Ovary (tissue), 7 donors: ENCODE measurements at regions not wholly inside any gene's neighbourhood (a gene's known extent, or its start where the extent isn't known, plus 50 kb on each side); places are given as distances from the start of the nearest gene placed in this dataset.

Experiments
- DNase-seq, 5 donors: peaks; one replicate each; pipeline ENCODE4 v3.0.0-alpha.2; 2019 to 2020
- H3K27ac ChIP-seq, 2 donors: fragments of 200-600 bp; one replicate each; pipeline versions ENCODE4 v1.5.1 to v1.8.0; 2019 to 2022
- H3K27me3 ChIP-seq: fragments of 200-600 bp; one replicate; pipeline ENCODE4 v1.8.0; 2022
- H3K36me3 ChIP-seq: fragments of 200-600 bp; sonication (generic); one replicate; pipeline ENCODE4 v1.5.1; 2019
- H3K4me1 ChIP-seq: one replicate; pipeline ENCODE4 v1.8.1; 2013; ENCODE audit warnings: mild to moderate bottlenecking, moderate library complexity; ENCODE audit not compliant: insufficient read depth
- H3K4me3 ChIP-seq: fragments of 200-600 bp; sonication (generic); one replicate; pipeline ENCODE4 v1.5.1; 2017
- H3K9me3 ChIP-seq, 2 donors: fragments of 200-600 bp in 1 of 2; sonication (generic) in 1 of 2; one replicate each; pipeline versions ENCODE4 v1.5.1 to v1.8.1; 2013 to 2019; ENCODE audit warnings: mild to moderate bottlenecking in 1 of 2, moderate library complexity in 1 of 2
- EP300 ChIP-seq: sonication (generic); formaldehyde crosslinking; IDR thresholded peaks from one replicate; pipeline ENCODE4 v1.6.1; 2017; ENCODE audit warnings: antibody characterized with exemption
- POLR2A ChIP-seq: fragments of 450-650 bp; IDR thresholded peaks from one replicate; pipeline ENCODE4 v1.6.1; 2017; ENCODE audit warnings: antibody characterized with exemption, mild to moderate bottlenecking, moderate library complexity
- WGBS, 3 donors: extraction: QIAGEN DNeasy Blood & Tissue Kit in 1 of 3; methylation state at CpG; one replicate each; pipeline versions ENCODE4 v1.1.5 to v1.1.7; 2013 to 2017; 5-methylcytosine and 5-hydroxymethylcytosine counted together
- intact Hi-C, 4 donors: fragments of 100-400 bp; cut with DNase I; formaldehyde crosslinking; loops; one replicate each; pipeline versions ENCODE4 v1.11.0 to v1.15.1; 2022 to 2023
- TF ChIP-seq, protein P1 (sequence below), 3 donors: fragments of 450-650 bp in 2 of 3; fragments of 200-600 bp in 1 of 3; IDR thresholded peaks; one replicate each; pipeline versions ENCODE4 v1.5.1 to v1.8.0; 2016 to 2022; ENCODE audit warnings: antibody characterized with exemption in 3 of 3, mild to moderate bottlenecking in 1 of 3
- donor health status: DM: no; HTN: no; CAD: no; lungs with moderate emphysema.
- donor health status: DM: no; HTN: no; CAD: no.
- donor health status: Bipolar disorder and iron deficiency.
- donor health status: DM: no; HTN: no; CAD: no.
- donor health status: DM: yes; HTN: yes; CAD: no.

GRCh38 chr3:110744723-110745122, 326.9 kb upstream of the NECTIN3 start:
- Histone ChIP-seq H3K4me1 (no peaks in the 10 kb centered on the region), H3K4me3 (no peak overlapping the region), H3K27ac (no peak overlapping the region), H3K9me3 (no peaks in the 10 kb centered on the region), H3K27me3 (no peaks in the 10 kb centered on the region), H3K36me3 (no peaks in the 10 kb centered on the region)
- DNase-seq, result no peak
- 52 to 65% (median 60%) methylated on average over 2 of the region's 2 CpGs for WGBS, 3 donors
- TF ChIP-seq EP300 (no peak), POLR2A (no peak)
- TF ChIP-seq, protein P1, sequence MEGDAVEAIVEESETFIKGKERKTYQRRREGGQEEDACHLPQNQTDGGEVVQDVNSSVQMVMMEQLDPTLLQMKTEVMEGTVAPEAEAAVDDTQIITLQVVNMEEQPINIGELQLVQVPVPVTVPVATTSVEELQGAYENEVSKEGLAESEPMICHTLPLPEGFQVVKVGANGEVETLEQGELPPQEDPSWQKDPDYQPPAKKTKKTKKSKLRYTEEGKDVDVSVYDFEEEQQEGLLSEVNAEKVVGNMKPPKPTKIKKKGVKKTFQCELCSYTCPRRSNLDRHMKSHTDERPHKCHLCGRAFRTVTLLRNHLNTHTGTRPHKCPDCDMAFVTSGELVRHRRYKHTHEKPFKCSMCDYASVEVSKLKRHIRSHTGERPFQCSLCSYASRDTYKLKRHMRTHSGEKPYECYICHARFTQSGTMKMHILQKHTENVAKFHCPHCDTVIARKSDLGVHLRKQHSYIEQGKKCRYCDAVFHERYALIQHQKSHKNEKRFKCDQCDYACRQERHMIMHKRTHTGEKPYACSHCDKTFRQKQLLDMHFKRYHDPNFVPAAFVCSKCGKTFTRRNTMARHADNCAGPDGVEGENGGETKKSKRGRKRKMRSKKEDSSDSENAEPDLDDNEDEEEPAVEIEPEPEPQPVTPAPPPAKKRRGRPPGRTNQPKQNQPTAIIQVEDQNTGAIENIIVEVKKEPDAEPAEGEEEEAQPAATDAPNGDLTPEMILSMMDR (IDR thresholded peaks at IDR 0.05), result no peak
- intact Hi-C loops, result no loop called here

DNA sequence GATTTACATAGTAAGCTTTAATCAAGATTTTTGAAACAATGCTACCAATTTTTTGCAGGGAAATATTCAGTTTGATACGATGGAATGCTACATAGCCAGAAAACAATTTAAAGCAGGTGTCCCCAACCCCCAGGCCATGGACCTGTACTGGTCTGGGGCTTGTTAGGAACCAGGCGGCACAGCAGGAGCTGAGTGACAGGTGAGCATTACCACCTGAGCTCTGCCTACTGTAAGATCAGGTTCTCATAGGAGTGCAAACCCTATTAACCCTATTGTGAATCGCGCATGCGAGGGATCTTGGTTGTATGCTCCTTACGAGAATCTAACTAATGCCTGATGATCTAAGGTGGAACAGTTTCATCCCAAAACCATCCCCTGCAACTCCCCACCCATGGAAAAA, 322.6 kb upstream of the NECTIN3 start:
- Histone ChIP-seq H3K9me3 (no peaks in the 10 kb centered on the region), H3K27ac (no peak overlapping the region), H3K27me3 (no peaks in the 10 kb centered on the region), H3K4me3 (no peak overlapping the region), H3K4me1 (no peaks in the 10 kb centered on the region), H3K36me3 (no peaks in the 10 kb centered on the region)
- intact Hi-C loops, result no loop called here
- no peak for DNase-seq
- no peak for TF ChIP-seq POLR2A
- TF ChIP-seq, protein P1 (IDR thresholded peaks at IDR 0.05), result no peak
- no peak for TF ChIP-seq EP300
- WGBS, 3 donors, result 93 to 95% (median 93%) methylated on average over 6 of the region's 6 CpGs

GRCh38 chr3:110750201-110750600, 321.4 kb upstream of the NECTIN3 start:
- TF ChIP-seq EP300, result no peak
- TF ChIP-seq POLR2A, result no peak
- TF ChIP-seq, protein P1 (IDR thresholded peaks at IDR 0.05), result no peak
- H3K9me3 ChIP-seq, result no peaks in the 10 kb centered on the region
- intact Hi-C loops, result no loop called here

GRCh38 chr3:110752307-110752706, 319.3 kb upstream of the NECTIN3 start:
- intact Hi-C loops, result no loop called here
- H3K4me1 ChIP-seq, result no peaks in the 10 kb centered on the region
- no peak for TF ChIP-seq POLR2A
- TF ChIP-seq EP300, result no peak
- TF ChIP-seq, protein P1 (IDR thresholded peaks at IDR 0.05), result no peak

More at GRCh38 chr3:110750201-110750600, 321.4 kb upstream of the NECTIN3 start:
- DNase-seq, result no peak
- no peaks in the 10 kb centered on the region for H3K4me1 ChIP-seq
- no peak overlapping the region for H3K4me3 ChIP-seq
- no peak overlapping the region for H3K27ac ChIP-seq
- H3K27me3 ChIP-seq, result no peaks in the 10 kb centered on the region
- H3K36me3 ChIP-seq, result no peaks in the 10 kb centered on the region

GRCh38 chr3:110753516-110753915, 318.1 kb upstream of the NECTIN3 start:
- Histone ChIP-seq H3K4me1 (no peaks in the 10 kb centered on the region), H3K36me3 (no peaks in the 10 kb centered on the region), H3K27ac (no peak overlapping the region), H3K27me3 (no peaks in the 10 kb centered on the region), H3K9me3 (no peaks in the 10 kb centered on the region), H3K4me3 (no peak overlapping the region)
- intact Hi-C loops, result no loop called here
- TF ChIP-seq EP300 (no peak), POLR2A (no peak)
- TF ChIP-seq, protein P1 (IDR thresholded peaks at IDR 0.05), result no peak
- no peak for DNase-seq
- 86 to 92% (median 88%) methylated on average over 1 of the region's 1 CpG for WGBS, 3 donors

More at GRCh38 chr3:110752307-110752706, 319.3 kb upstream of the NECTIN3 start:
- Histone ChIP-seq H3K27me3 (no peaks in the 10 kb centered on the region), H3K36me3 (no peaks in the 10 kb centered on the region), H3K27ac (no peak overlapping the region), H3K4me3 (no peak overlapping the region), H3K9me3 (no peaks in the 10 kb centered on the region)
- DNase-seq, result no peak
- WGBS, 3 donors, result 88 to 96% (median 91%) methylated on average over 3 of the region's 3 CpGs
